ENCODE measurements at regions not wholly inside any gene's neighbourhood (a gene's known extent, or its start where the extent isn't known, plus 50 kb on each side); places are given as distances from the start of the nearest gene placed in this dataset.

- DNase-seq, result no peak
These were observed 605.8 kb downstream of the PTPRU start for GRCh38 chr1:29842130-29842529.

- DNase-seq, result no peak
These were observed 603.4 kb downstream of the PTPRU start for GRCh38 chr1:29839726-29840125.

GRCh38 chr1:29838738-29839320 lies 602.5 kb downstream of the PTPRU start:
- no peak for DNase-seq

- no peak for DNase-seq
These were observed 600.6 kb downstream of the PTPRU start for GRCh38 chr1:29836651-29837646.

- DNase-seq, result no peak
These were observed 599.6 kb downstream of the PTPRU start for GRCh38 chr1:29835874-29836273.

- DNase-seq, result no peak
These were observed 599.1 kb downstream of the PTPRU start for GRCh38 chr1:29835406-29835805.

- DNase-seq, result no peak
These were observed 597.3 kb downstream of the PTPRU start for GRCh38 chr1:29833581-29833980.

- DNase-seq, result no peak
These were observed 596.6 kb downstream of the PTPRU start for GRCh38 chr1:29832936-29833335.

- no peak for DNase-seq
These were observed 596.1 kb downstream of the PTPRU start for GRCh38 chr1:29832471-29832870.

- DNase-seq, result no peak
These were observed 595.3 kb downstream of the PTPRU start for GRCh38 chr1:29831500-29832117.

- DNase-seq, result no peak
These were observed 594.6 kb downstream of the PTPRU start for GRCh38 chr1:29830916-29831315.

- DNase-seq, result no peak
These were observed 594.1 kb downstream of the PTPRU start for GRCh38 chr1:29830383-29830782.

GRCh38 chr1:29829448-29830344 lies 593.4 kb downstream of the PTPRU start:
- DNase-seq, result no peak

- DNase-seq, result no peak
These were observed 592.5 kb downstream of the PTPRU start for GRCh38 chr1:29828526-29829447.

GRCh38 chr1:29827801-29828525 lies 591.6 kb downstream of the PTPRU start:
- DNase-seq, result no peak

GRCh38 chr1:29827237-29827750 lies 591.0 kb downstream of the PTPRU start:
- DNase-seq, result no peak

GRCh38 chr1:29826646-29827045 lies 590.3 kb downstream of the PTPRU start:
- no peak for DNase-seq

- no peak for DNase-seq
These were observed 589.7 kb downstream of the PTPRU start for GRCh38 chr1:29825941-29826415.

- no peak for DNase-seq
These were observed 589.1 kb downstream of the PTPRU start for GRCh38 chr1:29825274-29825940.

Data from inflammatory macrophage treated with lipopolysaccharide for 1 hour (primary cell).